Neural progenitor cell (in vitro differentiated cells): ENCODE measurements at regions not wholly inside any gene's neighbourhood (a gene's known extent, or its start where the extent isn't known, plus 50 kb on each side); places are given as distances from the start of the nearest gene placed in this dataset.
"Not testable (repeated sequence)": the region's sequence is repeated elsewhere in the genome, so short reads cannot be mapped to it uniquely, and the experiment has no call there.

Experiments
- CTCF ChIP-seq: fragments of 200-600 bp; sonication (generic); IDR thresholded peaks from 2 replicates; pipeline ENCODE4 v1.5.1; 2017; ENCODE audit warnings: antibody characterized with exemption, mild to moderate bottlenecking
- EZH2phosphoT487 ChIP-seq: fragments of 200-600 bp; sonication (generic); IDR thresholded peaks from 2 replicates; pipeline ENCODE4 v1.6.1; 2017; ENCODE audit warnings: antibody characterized with exemption

- not testable (repeated sequence) for TF ChIP-seq CTCF, EZH2phosphoT487
Measured at GRCh38 chr3:48101301-48101650, 85.1 kb upstream of the MAP4 start.
